GM18511 (cell line): ENCODE measurements at regions not wholly inside any gene's neighbourhood (a gene's known extent, or its start where the extent isn't known, plus 50 kb on each side); places are given as distances from the start of the nearest gene placed in this dataset.

Experiments used
- ATAC-seq: cut with Tn5 transposase; IDR thresholded peaks from one replicate; pipeline ENCODE4 v1.9.1; 2021; ENCODE audit warnings: mild to moderate bottlenecking, moderate library complexity; ENCODE audit not compliant: unreplicated experiment

GRCh38 chr15:47273864-47274263 is 443.4 kb upstream of the SEMA6D start:
- ATAC-seq = no peak

DNA sequence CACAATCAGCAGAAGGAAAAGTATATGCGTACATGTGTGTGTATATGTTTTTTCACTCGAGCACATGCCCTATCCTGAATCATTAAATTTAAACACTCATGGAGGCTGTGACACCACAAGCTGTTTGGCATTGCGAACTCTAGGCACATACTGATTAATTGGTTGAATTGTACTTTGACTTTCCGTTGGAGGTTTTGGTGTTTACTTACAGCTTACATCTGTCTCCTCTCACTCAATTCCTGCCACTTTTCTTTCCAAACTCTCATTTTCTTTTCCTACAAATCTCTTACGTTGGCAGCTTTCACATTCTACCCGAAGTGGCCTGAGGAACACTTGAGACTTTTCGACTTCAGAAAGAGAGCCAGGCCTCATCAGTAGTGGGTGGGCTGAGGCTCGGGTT is 434.1 kb upstream of the SEMA6D start:
- no peak for ATAC-seq

DNA sequence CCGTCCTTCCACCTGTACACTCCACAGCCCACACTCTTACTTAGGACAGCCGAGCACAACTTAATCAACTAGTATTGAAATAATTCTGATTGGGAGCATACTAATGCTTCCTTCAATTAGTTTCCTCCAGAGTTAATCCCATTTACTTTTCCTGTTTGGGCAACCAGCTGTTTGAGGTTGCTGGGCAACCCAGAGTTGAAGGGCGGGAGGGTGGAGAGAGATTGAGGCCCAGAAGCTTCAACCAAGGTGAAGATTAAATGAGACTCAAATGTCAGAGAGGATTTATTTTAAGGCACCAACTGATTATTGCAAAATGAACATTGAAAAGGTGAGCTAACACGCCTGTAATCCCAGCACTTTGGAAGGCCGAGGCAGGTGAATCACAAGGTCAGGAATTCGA is 428.5 kb upstream of the SEMA6D start:
- no peak for ATAC-seq

- ATAC-seq = no peak
These were observed 427.6 kb upstream of the SEMA6D start for GRCh38 chr15:47289656-47290055.

- ATAC-seq = no peak
These were observed 425.5 kb upstream of the SEMA6D start for GRCh38 chr15:47291767-47292166.

DNA sequence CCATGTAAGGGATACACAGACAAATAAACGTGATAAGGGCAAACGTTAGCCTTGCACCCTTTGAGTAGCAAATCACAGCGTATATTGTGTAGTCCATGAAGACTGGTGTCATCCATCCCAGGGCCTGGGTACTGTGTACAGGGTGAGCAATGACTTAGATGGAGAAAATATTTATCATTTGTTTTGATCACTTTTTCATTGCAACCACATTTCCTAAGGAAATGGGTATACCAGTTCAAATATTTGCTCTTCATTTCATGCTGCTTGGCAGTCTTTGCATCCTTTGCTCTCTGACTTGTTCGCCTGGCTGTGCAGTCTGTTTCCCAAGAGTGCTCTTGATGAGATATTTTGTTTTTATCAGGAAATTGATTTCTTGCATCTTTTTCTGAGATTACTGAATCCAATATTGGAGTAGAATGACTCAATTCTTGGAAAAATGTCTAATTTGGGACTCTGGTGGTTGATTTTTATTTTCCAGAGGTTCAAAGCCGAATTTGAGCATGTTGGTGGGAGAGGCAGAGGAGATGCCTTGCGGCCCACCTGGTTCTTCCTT is 424.6 kb upstream of the SEMA6D start:
- no peak for ATAC-seq

DNA sequence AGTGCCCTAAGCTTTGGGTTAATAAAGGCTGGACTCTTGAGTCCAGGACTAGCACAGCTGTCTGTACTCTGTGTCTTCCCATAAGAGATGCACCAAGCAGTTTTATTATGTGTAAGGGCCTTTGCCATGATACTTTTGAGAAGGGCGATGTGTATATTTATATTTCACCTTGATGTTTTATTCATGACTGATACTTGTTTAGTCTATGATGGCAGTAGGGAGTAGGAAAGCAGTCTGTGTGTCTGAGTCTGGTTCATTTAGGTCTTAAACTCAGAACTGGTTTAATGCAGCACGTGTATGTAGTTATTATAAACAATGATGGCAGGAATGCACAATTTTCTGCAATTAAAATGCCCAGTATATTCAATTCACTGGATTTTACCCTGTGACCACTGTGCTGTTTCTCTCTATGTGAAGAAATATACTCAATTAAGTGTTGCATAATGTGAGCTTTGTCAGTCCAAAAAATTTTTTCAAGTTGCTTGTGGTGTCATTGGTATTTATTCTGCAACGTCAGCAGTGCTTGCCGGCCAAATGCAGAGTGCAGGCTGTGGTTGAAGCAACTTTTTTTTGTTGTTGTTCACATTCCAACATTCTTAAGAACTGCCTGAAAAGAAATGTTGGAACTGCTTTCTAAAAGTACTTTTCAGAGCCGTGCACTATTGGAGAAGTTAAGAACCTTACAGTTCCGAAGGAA is 423.7 kb upstream of the SEMA6D start:
- no peak for ATAC-seq

GRCh38 chr15:47294765-47295259 is 422.5 kb upstream of the SEMA6D start:
- no peak for ATAC-seq

GRCh38 chr15:47296881-47297280 is 420.4 kb upstream of the SEMA6D start:
- no peak for ATAC-seq

- no peak for ATAC-seq
These were observed 417.4 kb upstream of the SEMA6D start for GRCh38 chr15:47299846-47300434.

- ATAC-seq = no peak
These were observed 416.7 kb upstream of the SEMA6D start for GRCh38 chr15:47300596-47300995.

DNA sequence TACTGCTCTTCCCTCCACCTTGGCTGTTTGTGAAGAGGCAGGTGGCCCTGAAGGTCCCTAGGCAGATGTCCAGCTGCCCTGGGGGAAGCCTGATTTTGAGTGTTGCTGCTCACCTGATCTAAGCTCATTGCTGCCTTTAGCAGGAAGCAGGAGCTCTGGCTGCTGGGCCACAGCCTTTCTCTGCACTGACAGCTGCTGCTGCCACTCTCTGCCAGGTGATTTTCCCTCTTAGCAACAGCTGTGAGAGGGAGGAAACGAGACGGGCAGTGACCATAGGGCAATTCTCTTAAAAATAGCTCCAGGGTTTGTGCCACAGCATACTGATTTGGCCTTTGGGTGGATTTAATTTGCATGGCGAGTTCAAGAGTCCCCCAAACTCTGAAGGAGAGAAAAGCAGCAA is 415.8 kb upstream of the SEMA6D start:
- no peak for ATAC-seq

- ATAC-seq = no peak
These were observed 412.6 kb upstream of the SEMA6D start for GRCh38 chr15:47304656-47305055.

GRCh38 chr15:47312161-47312560 is 405.1 kb upstream of the SEMA6D start:
- ATAC-seq = no peak

- ATAC-seq = no peak
These were observed 390.6 kb upstream of the SEMA6D start for GRCh38 chr15:47326410-47327333.

GRCh38 chr15:47331829-47332393 is 385.4 kb upstream of the SEMA6D start:
- ATAC-seq = no peak

DNA sequence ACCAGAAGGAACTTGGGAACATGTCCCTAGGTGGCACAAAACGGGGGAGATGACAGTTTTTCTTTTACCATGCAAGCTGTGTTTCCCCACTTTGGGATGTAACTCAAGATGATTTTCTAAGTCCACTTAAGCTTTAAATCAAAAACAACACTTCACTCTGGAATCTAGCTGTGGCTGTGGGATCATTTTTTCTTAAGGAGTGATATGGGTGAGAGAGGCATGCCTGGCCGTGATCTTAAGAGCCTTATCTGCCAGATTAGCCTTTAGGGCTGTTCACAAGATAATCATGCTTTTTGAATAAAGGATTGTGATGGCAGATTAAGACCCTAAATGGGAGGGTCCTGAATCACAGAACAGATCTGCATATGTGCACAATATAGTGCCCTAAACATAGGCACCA is 384.8 kb upstream of the SEMA6D start:
- no peak for ATAC-seq

DNA sequence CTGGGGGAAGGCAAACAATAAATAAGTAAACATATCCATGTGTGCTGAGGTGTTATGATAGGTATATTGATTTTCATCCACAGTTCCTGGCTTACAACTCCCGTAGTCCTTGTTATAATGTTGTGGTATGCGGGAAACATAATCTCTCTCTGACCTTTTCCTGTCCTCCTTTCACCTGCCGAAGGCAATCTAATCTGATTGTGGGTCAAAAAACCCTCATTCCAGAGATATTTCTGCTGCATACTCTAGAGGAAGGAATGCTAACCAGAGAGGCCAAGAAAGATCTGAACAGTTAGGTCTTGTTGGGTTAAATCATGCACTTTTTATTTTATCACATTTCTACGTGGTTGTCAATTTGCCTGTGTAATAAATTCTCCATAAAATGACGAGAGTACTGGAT is 383.6 kb upstream of the SEMA6D start:
- ATAC-seq = no peak

DNA sequence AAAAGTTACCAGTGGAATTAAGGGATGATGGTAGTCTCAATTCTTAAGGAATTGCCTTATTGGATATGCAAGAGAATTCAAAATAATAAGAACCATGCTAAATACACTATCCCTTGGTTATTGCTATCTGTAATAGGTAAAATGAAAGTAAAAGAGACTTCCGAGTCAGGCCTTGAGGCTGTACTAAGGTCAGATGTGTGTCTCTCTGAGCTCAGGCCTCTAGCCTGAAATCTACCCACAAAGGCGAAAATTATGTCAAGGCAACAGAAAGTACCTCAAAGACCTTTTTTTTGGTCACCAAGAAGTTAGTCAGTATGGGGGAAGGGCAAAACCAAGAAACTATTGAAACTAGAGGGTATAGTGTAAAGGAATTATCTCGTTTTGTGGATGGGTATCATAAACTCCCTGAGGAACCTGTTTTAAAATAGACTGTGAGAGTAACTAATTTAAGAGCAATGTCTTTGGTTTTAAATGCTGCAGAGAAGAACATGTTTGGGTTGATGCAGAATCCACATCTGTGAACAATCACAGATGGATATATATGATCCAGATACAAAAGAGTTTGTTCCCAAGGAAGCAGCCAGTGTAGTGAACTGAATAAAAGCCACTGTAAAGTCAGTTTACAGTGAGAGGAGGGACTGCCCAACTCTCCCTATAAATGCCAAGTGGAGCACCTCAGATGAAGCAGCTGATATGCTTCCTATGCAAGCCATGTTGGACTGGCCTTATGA is 382.3 kb upstream of the SEMA6D start:
- no peak for ATAC-seq

GRCh38 chr15:47337106-47337505 is 380.2 kb upstream of the SEMA6D start:
- no peak for ATAC-seq
